HepG2 (cell line): ENCODE measurements at regions not wholly inside any gene's neighbourhood (a gene's known extent, or its start where the extent isn't known, plus 50 kb on each side); places are given as distances from the start of the nearest gene placed in this dataset.

Experiments
- CTCF ChIP-seq: sonication (generic); formaldehyde crosslinking; IDR thresholded peaks from 2 replicates; pipeline ENCODE4 v1.5.0; 2020; ENCODE audit warnings: mild to moderate bottlenecking, missing genetic modification reagents, moderate library complexity
- ELF1 ChIP-seq: sonication (generic); formaldehyde crosslinking; IDR thresholded peaks from 2 replicates; pipeline ENCODE4 v1.4.0; 2020; ENCODE audit warnings: missing genetic modification reagents
- ELF4 ChIP-seq: sonication (generic); formaldehyde crosslinking; IDR thresholded peaks from 2 replicates; pipeline ENCODE4 v1.5.0; 2020; ENCODE audit warnings: missing genetic modification reagents, mild to moderate bottlenecking, moderate library complexity, borderline replicate concordance
- EZH2 ChIP-seq: conservative IDR thresholded peaks from 2 replicates; pipeline ENCODE4 v1.6.1; 2012; ENCODE audit warnings: mild to moderate bottlenecking, low read depth, low read length, moderate library complexity
- GLI4 ChIP-seq: sonication (generic); formaldehyde crosslinking; IDR thresholded peaks from 2 replicates; pipeline ENCODE4 v1.5.1; 2020; ENCODE audit warnings: missing genetic modification reagents, mild to moderate bottlenecking, moderate library complexity, borderline replicate concordance
- HNF1A ChIP-seq, 2 experiments: sonication (generic) in 1 of 2; formaldehyde crosslinking in 1 of 2; IDR thresholded peaks; 2 replicates each; pipeline versions ENCODE4 v1.4.0 to v1.6.1; 2016 to 2020; ENCODE audit warnings: borderline replicate concordance in 1 of 2, low read depth in 1 of 2, mild to moderate bottlenecking in 1 of 2, missing genetic modification reagents in 1 of 2
- POLR2A ChIP-seq, 2 experiments: IDR thresholded peaks; 2 replicates each; pipeline ENCODE4 v1.6.1; 2011; ENCODE audit warnings: low read depth in 2 of 2, low read length in 2 of 2, mild to moderate bottlenecking in 1 of 2, moderate library complexity in 1 of 2; ENCODE audit not compliant: insufficient read depth in 1 of 2
- ZBTB49 ChIP-seq: sonication (generic); formaldehyde crosslinking; IDR thresholded peaks from 2 replicates; pipeline ENCODE4 v1.4.0; 2020; ENCODE audit warnings: missing genetic modification reagents, borderline replicate concordance

GRCh38 chr2:188209218-188209617 lies 82.5 kb upstream of the GULP1 start:
- TF ChIP-seq ELF4 (CRISPR knock-in tag): no peak
- no peak for TF ChIP-seq HNF1A (IDR thresholded peaks at IDR 0.05; ENCODE audit: low read depth)
- TF ChIP-seq HNF1A (CRISPR knock-in tag; IDR thresholded peaks at IDR 0.05; ENCODE audit: borderline replicate concordance): no peak
- no peak for TF ChIP-seq CTCF
- TF ChIP-seq EZH2: no peak
- TF ChIP-seq POLR2A (IDR thresholded peaks at IDR 0.05; ENCODE audit: insufficient read depth in 1 of 2, low read depth in 2 of 2, low read length in 2 of 2): no peak
- TF ChIP-seq ELF1 (CRISPR knock-in tag): no peak
- no peak for TF ChIP-seq GLI4 (CRISPR knock-in tag)
- no peak for TF ChIP-seq ZBTB49 (CRISPR knock-in tag)
